GM12892 (cell line): ENCODE measurements at regions not wholly inside any gene's neighbourhood (a gene's known extent, or its start where the extent isn't known, plus 50 kb on each side); places are given as distances from the start of the nearest gene placed in this dataset.

ENCODE experiments used
- POLR2A ChIP-seq: IDR thresholded peaks from 2 replicates; pipeline ENCODE4 v1.6.1; 2011; ENCODE audit warnings: low read depth, low read length, control low read depth
- POLR2AphosphoS5 ChIP-seq: IDR thresholded peaks from 2 replicates; pipeline ENCODE4 v1.6.1; 2011; ENCODE audit warnings: low read depth, low read length, control low read depth
- TAF1 ChIP-seq: IDR thresholded peaks from 2 replicates; pipeline ENCODE4 v1.6.1; 2011; ENCODE audit warnings: low read depth, mild to moderate bottlenecking, control low read depth, low read length, borderline replicate concordance

DNA sequence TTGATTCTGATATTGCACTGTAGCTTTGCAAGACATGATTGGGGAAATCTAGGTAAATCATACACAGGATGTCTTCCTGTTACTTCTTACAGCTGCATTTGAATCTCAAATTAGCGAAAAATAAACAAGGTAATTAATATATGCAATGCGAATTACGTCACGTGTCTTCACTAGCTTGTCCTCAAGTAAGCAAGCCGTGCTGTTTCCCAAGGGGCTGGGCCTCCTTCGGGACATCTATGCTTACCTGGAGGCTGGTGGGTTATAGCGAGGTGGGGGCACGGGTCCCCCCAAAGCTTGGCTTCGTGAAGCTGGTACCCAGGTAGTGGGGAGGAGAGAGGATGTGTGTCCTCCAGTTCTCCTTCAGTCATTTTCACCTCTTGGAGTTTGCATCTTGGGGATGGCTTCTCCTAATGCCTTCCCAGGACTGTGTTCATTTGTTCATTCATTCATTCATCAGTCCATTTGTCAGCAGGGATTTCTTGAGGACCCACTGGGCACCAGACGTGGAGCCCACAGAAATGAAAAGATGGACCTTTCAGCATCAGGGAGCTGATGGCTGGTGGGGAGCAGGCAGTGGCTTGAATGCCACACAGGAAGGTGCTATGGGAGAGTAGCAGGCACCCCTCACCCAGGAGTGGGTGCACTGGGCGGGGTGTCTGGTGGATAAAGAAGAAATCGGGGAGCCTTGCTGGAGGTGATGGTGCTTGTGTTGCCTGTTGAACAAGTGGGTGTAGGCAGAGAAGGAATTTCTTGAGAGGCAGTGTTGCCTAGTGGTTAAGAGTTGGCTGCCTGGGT, 155.1 kb downstream of the GLI2 start:
- no peak for TF ChIP-seq POLR2AphosphoS5
- TF ChIP-seq POLR2A, result no peak
- no peak for TF ChIP-seq TAF1
